HepG2 (cell line): ENCODE measurements at regions not wholly inside any gene's neighbourhood (a gene's known extent, or its start where the extent isn't known, plus 50 kb on each side); places are given as distances from the start of the nearest gene placed in this dataset.

Experiments
- CTCF ChIP-seq: sonication (generic); formaldehyde crosslinking; IDR thresholded peaks from 2 replicates; pipeline ENCODE4 v1.5.0; 2020; ENCODE audit warnings: mild to moderate bottlenecking, missing genetic modification reagents, moderate library complexity
- GABPA ChIP-seq, 2 experiments: IDR thresholded peaks; 2 replicates each; pipeline ENCODE4 v1.6.1; 2011 to 2016; ENCODE audit warnings: low read depth in 2 of 2, low read length in 1 of 2, missing biosample characterization in 1 of 2, missing genetic modification characterization in 1 of 2
- MAFF ChIP-seq: IDR thresholded peaks from 2 replicates; pipeline ENCODE4 v1.6.1; 2011; ENCODE audit warnings: low read depth, low read length, improper control_type of control experiment
- MED1 ChIP-seq: sonication (generic); formaldehyde crosslinking; IDR thresholded peaks from 2 replicates; pipeline ENCODE4 v1.4.0; 2020; ENCODE audit warnings: missing genetic modification reagents
- MIXL1 ChIP-seq: IDR thresholded peaks from 2 replicates; pipeline ENCODE4 v1.6.1; 2016
- SIN3A ChIP-seq: IDR thresholded peaks from 2 replicates; pipeline ENCODE4 v1.6.1; 2011; ENCODE audit warnings: low read depth, mild to moderate bottlenecking, control low read depth, low read length, borderline replicate concordance
- SNAPC4 ChIP-seq: sonication (generic); formaldehyde crosslinking; IDR thresholded peaks from 2 replicates; pipeline ENCODE4 v1.4.0; 2020; ENCODE audit warnings: mild to moderate bottlenecking, missing genetic modification reagents
- ZBTB1 ChIP-seq: sonication (generic); formaldehyde crosslinking; IDR thresholded peaks from 2 replicates; pipeline ENCODE4 v1.4.0; 2020; ENCODE audit warnings: missing genetic modification reagents, borderline replicate concordance
- ZBTB42 ChIP-seq: sonication (generic); formaldehyde crosslinking; IDR thresholded peaks from 2 replicates; pipeline ENCODE4 v1.5.0; 2020; ENCODE audit warnings: mild to moderate bottlenecking, missing genetic modification reagents
- ZNF607 ChIP-seq: sonication (generic); formaldehyde crosslinking; IDR thresholded peaks from 2 replicates; pipeline ENCODE4 v1.5.1; 2020; ENCODE audit warnings: missing genetic modification reagents, mild to moderate bottlenecking, borderline replicate concordance
- ZSCAN9 ChIP-seq: IDR thresholded peaks from 2 replicates; pipeline ENCODE4 v1.6.1; 2016; ENCODE audit warnings: borderline replicate concordance

- TF ChIP-seq MIXL1 (CRISPR knock-in tag): no peak
- no peak for TF ChIP-seq MED1 (CRISPR knock-in tag)
- TF ChIP-seq ZNF607 (CRISPR knock-in tag): no peak
- no peak for TF ChIP-seq ZSCAN9 (CRISPR knock-in tag)
- no peak for TF ChIP-seq GABPA (IDR thresholded peaks at IDR 0.05; ENCODE audit: low read depth, low read length)
- TF ChIP-seq GABPA (CRISPR knock-in tag; IDR thresholded peaks at IDR 0.05; ENCODE audit: low read depth): no peak
- no peak for TF ChIP-seq CTCF (CRISPR knock-in tag)
- TF ChIP-seq ZBTB1 (CRISPR knock-in tag): no peak
- TF ChIP-seq SIN3A: no peak
- no peak for TF ChIP-seq MAFF
- TF ChIP-seq SNAPC4 (CRISPR knock-in tag): no peak
- TF ChIP-seq ZBTB42 (CRISPR knock-in tag): no peak
These were observed 303.9 kb upstream of the MAP3K7 start for GRCh38 chr6:90890683-90891330.
